SK-N-MC (cell line): ENCODE measurements at regions not wholly inside any gene's neighbourhood (a gene's known extent, or its start where the extent isn't known, plus 50 kb on each side); places are given as distances from the start of the nearest gene placed in this dataset.
A peak's percentile ranks its signal among the peaks of the same experiment; 100 is the strongest.

Experiments used
- DNase-seq: peaks from one replicate; pipeline ENCODE4 v3.0.0-alpha.2; 2011; ENCODE audit warnings: low read depth, low spot score
- H3K27ac ChIP-seq: fragments of 200-600 bp; sonication (generic); 2 replicates; pipeline ENCODE4 v1.5.1; 2016; ENCODE audit warnings: mixed run types
- H3K36me3 ChIP-seq: fragments of 200-600 bp; sonication (generic); 2 replicates; pipeline ENCODE4 v1.6.1; 2017; ENCODE audit warnings: antibody characterized with exemption, low read length, mixed read lengths; ENCODE audit not compliant: insufficient read depth
- H3K4me3 ChIP-seq: fragments of 200-600 bp; sonication (generic); 2 replicates; pipeline ENCODE4 v1.5.1; 2016
- H3K9ac ChIP-seq: fragments of 200-600 bp; sonication (generic); 2 replicates; pipeline ENCODE4 v1.8.0; 2017; ENCODE audit warnings: mixed run types, mixed read lengths; ENCODE audit not compliant: insufficient read length
- H3K9me3 ChIP-seq: fragments of 200-600 bp; sonication (generic); 2 replicates; pipeline ENCODE4 v1.6.1; 2017; ENCODE audit warnings: low read depth, mild to moderate bottlenecking, antibody characterized with exemption, low read length, moderate library complexity, mixed read lengths
- EZH2 ChIP-seq: fragments of 200-600 bp; sonication (generic); IDR thresholded peaks from one replicate; pipeline ENCODE4 v1.6.1; 2017; ENCODE audit warnings: antibody characterized with exemption
- FOXP2 ChIP-seq: optimal IDR thresholded peaks from 2 replicates; pipeline ENCODE3; 2011; ENCODE audit warnings: mild to moderate bottlenecking, moderate library complexity; ENCODE audit not compliant: insufficient read depth; ENCODE audit errors: extremely low read length, control extremely low read depth
- POLR2AphosphoS5 ChIP-seq: IDR thresholded peaks from 2 replicates; pipeline ENCODE4 v1.6.1; 2012; ENCODE audit warnings: mild to moderate bottlenecking, low read depth, low read length, borderline replicate concordance

DNA sequence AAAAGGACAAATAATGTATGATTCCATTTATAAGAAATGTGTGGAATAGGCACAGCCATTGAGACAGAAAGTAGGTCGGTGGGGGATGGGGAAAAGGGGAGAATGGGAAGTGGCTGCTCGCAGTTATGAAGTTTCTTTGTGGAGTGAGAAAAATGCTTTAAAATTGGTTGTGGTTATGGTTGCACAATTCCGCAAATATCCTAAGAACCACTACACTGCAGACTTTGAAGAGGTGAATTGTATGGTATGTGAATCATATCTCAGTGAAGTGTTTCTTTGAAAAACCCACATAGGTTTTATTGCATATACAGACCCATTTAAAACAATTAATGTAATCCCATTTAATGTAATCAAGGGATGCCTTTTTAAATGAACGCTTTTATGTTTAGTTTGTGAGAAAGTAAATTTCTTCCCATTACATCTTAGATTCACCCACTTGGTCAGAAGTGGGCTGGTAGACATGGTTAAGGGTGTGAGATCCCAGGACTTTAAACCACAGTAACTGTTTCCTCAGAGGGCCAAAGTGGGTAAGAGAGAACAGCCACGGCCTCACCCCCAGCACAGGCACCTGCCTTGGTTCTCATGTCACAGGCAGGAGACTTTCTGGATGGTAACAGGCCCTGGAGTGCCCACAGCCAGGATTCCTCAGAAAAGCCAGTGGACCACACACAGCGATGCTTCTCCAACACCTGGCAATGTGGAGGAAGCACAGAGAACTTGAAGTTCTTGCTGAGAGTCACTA, 119.3 kb upstream of the GJB6 start:
- Histone ChIP-seq H3K4me3 (no peak overlapping the region), H3K27ac (no peak overlapping the region), H3K9ac (no peak overlapping the region), H3K9me3 (no peaks in the 10 kb centered on the region), H3K36me3 (no peaks in the 10 kb centered on the region)
- DNase-seq, result peak; percentile 20
- no peak for TF ChIP-seq POLR2AphosphoS5
- TF ChIP-seq EZH2, result no peak
- no peak for TF ChIP-seq FOXP2

DNA sequence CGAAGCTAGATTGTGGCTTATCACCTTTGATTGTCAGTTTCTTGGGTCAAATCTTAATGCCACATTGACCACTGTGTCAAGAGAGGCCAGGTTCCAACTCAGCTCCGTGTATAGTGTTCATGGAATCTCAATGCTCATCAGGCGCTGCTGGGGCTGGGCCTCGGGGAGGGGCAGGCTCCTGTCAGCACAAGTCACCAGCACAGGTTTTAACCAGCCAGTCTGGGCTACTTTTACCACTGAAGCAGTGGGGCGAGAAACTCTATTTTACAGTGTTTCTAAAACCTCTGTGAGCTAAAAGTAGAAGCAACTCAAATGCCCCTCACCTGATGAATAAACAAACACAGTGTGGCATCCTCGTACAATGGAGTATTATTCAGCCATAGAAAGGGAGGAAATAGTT, 118.7 kb upstream of the GJB6 start:
- DNase-seq, result no peak
- no peak overlapping the region for H3K27ac ChIP-seq
- H3K9ac ChIP-seq, result no peak overlapping the region
- no peaks in the 10 kb centered on the region for H3K9me3 ChIP-seq
- H3K4me3 ChIP-seq, result no peak overlapping the region
- no peaks in the 10 kb centered on the region for H3K36me3 ChIP-seq
- TF ChIP-seq POLR2AphosphoS5 (no peak), FOXP2 (no peak), EZH2 (no peak)

DNA sequence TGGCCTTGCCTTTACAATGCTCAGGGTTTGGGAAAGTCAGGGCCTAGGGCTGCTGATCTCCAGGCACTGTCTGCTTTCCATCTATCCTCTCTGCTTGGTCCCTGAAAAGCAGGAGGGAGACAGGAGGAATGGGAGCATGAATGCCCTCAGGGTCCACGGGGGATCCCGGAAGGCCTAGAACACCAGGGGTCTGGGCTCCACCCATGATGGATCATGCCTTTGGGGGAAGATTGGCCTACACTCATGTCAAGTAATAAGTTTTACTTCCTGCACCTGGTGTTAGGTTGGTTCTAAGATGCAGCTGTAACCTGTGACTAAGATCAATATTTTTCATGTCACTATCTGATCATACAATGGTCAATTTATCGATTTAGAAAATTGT, 118.3 kb upstream of the GJB6 start:
- no peak overlapping the region for H3K27ac ChIP-seq
- H3K9me3 ChIP-seq, result no peaks in the 10 kb centered on the region
- H3K9ac ChIP-seq, result no peak overlapping the region

GRCh38 chr13:20349564-20350381, 117.7 kb upstream of the GJB6 start:
- DNase-seq, result no peak
- Histone ChIP-seq H3K9me3 (no peaks in the 10 kb centered on the region), H3K4me3 (no peak overlapping the region), H3K36me3 (no peaks in the 10 kb centered on the region), H3K9ac (no peak overlapping the region), H3K27ac (no peak overlapping the region)
- no peak for TF ChIP-seq FOXP2
- TF ChIP-seq EZH2, result no peak
- no peak for TF ChIP-seq POLR2AphosphoS5

More for the DNA sequence above, 118.3 kb upstream of the GJB6 start:
- DNase-seq, result no peak
- TF ChIP-seq FOXP2, result no peak
- TF ChIP-seq EZH2, result no peak
- no peak for TF ChIP-seq POLR2AphosphoS5
- Histone ChIP-seq H3K36me3 (no peaks in the 10 kb centered on the region), H3K4me3 (no peak overlapping the region)

- H3K4me3 ChIP-seq, result no peak overlapping the region
- TF ChIP-seq EZH2 (no peak), FOXP2 (no peak), POLR2AphosphoS5 (no peak)
- no peak for DNase-seq
- H3K36me3 ChIP-seq, result no peaks in the 10 kb centered on the region
- H3K27ac ChIP-seq, result no peak overlapping the region
- no peaks in the 10 kb centered on the region for H3K9me3 ChIP-seq
- H3K9ac ChIP-seq, result no peak overlapping the region
Measured at GRCh38 chr13:20348645-20349408, 116.7 kb upstream of the GJB6 start.

DNA sequence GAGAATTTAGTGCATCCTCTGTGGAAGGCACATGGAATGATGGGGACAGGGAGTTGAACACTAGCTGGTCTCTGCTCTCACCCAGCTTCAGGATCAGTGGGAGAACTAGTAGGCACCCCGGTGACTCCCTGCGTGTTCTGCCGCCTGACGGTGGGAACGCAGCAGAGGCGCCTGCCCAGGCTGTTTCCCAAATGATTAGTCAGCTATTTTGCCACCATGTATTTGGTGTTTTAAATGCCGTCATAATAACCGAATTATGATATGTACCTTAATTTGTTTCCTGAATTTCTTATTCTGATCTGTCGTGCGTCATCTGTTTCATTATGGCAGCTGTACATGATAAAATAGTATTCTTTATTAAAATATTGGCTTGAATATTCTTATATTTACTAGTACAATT, 115.9 kb upstream of the GJB6 start:
- no peaks in the 10 kb centered on the region for H3K9me3 ChIP-seq
- no peak overlapping the region for H3K27ac ChIP-seq
- H3K4me3 ChIP-seq, result no peak overlapping the region
- TF ChIP-seq FOXP2 (no peak), EZH2 (no peak), POLR2AphosphoS5 (no peak)
- no peak for DNase-seq
- no peaks in the 10 kb centered on the region for H3K36me3 ChIP-seq
- H3K9ac ChIP-seq, result no peak overlapping the region

DNA sequence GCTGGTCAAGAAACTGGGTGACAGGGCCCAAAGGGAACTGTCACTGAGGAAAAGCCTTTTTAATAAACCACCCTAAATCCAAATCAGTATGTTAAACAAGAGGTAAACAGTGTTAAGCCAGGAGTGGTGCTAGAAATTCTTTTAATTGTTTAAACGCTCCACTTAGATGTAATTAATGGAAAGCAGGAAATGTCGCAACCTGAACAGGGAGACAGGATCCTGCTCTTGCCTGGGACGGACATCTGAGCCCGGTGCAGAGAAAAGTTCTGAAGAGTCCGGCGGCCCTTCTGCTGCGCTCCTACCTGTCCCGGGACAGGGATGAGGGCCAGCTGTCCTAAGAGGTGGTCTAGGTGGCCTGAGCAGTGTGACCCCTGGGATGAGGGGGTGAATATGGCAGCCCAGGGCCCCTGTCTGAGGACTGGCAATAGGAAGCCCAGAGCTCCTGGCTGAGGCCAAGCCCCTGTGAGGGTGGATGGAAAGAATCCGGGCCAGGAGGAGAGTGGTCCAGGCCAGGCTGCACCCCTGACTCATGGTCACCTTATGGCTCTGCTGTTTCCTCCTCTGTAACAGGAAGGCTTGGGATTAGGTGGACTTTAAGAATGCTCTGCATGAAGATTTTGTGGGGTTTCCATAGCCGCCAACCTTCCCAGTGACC, 112.8 kb upstream of the GJB6 start:
- DNase-seq, result no peak
- H3K9me3 ChIP-seq, result no peaks in the 10 kb centered on the region
- H3K27ac ChIP-seq, result no peak overlapping the region
- H3K4me3 ChIP-seq, result no peak overlapping the region
- no peak overlapping the region for H3K9ac ChIP-seq
- no peaks in the 10 kb centered on the region for H3K36me3 ChIP-seq
- TF ChIP-seq FOXP2 (no peak), EZH2 (no peak), POLR2AphosphoS5 (no peak)

DNA sequence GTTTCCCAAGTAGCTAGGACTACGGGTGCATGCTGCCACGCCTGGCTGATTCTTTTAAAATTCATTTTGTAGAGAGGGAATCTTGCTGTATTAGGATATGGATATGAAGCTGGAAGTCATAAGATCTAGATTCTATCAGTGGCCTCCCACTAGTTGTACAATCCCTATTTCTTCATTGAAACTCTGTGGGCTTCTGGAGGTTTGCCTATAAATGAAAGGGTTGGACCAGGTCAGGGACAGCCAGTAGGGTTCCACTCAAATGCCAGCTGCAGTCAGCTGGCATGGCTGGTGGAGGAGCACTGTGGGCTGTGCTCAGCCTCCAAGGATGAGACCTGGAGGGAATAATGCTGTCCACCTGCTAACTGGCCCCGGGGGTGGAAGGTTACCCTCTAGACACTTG, 110.2 kb upstream of the GJB6 start:
- no peaks in the 10 kb centered on the region for H3K36me3 ChIP-seq
- no peak overlapping the region for H3K9ac ChIP-seq
- no peak for DNase-seq
- TF ChIP-seq FOXP2 (no peak), POLR2AphosphoS5 (no peak), EZH2 (no peak)
- no peaks in the 10 kb centered on the region for H3K9me3 ChIP-seq
- no peak overlapping the region for H3K4me3 ChIP-seq
- no peak overlapping the region for H3K27ac ChIP-seq
